COLO668 (cell line): ENCODE measurements at regions not wholly inside any gene's neighbourhood (a gene's known extent, or its start where the extent isn't known, plus 50 kb on each side); places are given as distances from the start of the nearest gene placed in this dataset.

ENCODE experiments used
- DNase-seq: peaks from one replicate; lab custom pipeline; 2025; ENCODE audit not compliant: unreplicated experiment; lab: John Stamatoyannopoulos, UW

GRCh38 chr3:194987571-194988494 lies 283.1 kb downstream of the XXYLT1 start:
- DNase-seq = no peak

GRCh38 chr3:194988495-194989165 lies 282.3 kb downstream of the XXYLT1 start:
- no peak for DNase-seq

GRCh38 chr3:194989241-194989640 lies 281.7 kb downstream of the XXYLT1 start:
- no peak for DNase-seq

- no peak for DNase-seq
These were observed 280.3 kb downstream of the XXYLT1 start for GRCh38 chr3:194990454-194991337.

- DNase-seq = no peak
These were observed 279.7 kb downstream of the XXYLT1 start for GRCh38 chr3:194991338-194991654.

GRCh38 chr3:194993896-194994295 lies 277.1 kb downstream of the XXYLT1 start:
- DNase-seq = no peak

- no peak for DNase-seq
These were observed 276.4 kb downstream of the XXYLT1 start for GRCh38 chr3:194994551-194994981.

GRCh38 chr3:194995334-194995733 lies 275.6 kb downstream of the XXYLT1 start:
- DNase-seq = no peak

- no peak for DNase-seq
These were observed 275.0 kb downstream of the XXYLT1 start for GRCh38 chr3:194995922-194996321.

- DNase-seq = no peak
These were observed 274.2 kb downstream of the XXYLT1 start for GRCh38 chr3:194996746-194997145.

GRCh38 chr3:194998417-194998816 lies 272.5 kb downstream of the XXYLT1 start:
- DNase-seq = no peak

GRCh38 chr3:194998948-194999347 lies 272.0 kb downstream of the XXYLT1 start:
- no peak for DNase-seq

GRCh38 chr3:194999491-194999890 lies 271.5 kb downstream of the XXYLT1 start:
- DNase-seq = no peak

- no peak for DNase-seq
These were observed 269.7 kb downstream of the XXYLT1 start for GRCh38 chr3:195001261-195001660.

GRCh38 chr3:195001961-195002861 lies 268.7 kb downstream of the XXYLT1 start:
- DNase-seq = peak; percentile 93

GRCh38 chr3:195003006-195003892 lies 267.7 kb downstream of the XXYLT1 start:
- DNase-seq = no peak

- no peak for DNase-seq
These were observed 267.1 kb downstream of the XXYLT1 start for GRCh38 chr3:195003893-195004289.

GRCh38 chr3:195004512-195005250 lies 266.3 kb downstream of the XXYLT1 start:
- DNase-seq = no peak

GRCh38 chr3:195005251-195005620 lies 265.7 kb downstream of the XXYLT1 start:
- DNase-seq = peak; percentile 9
